ENCODE measurements at regions not wholly inside any gene's neighbourhood (a gene's known extent, or its start where the extent isn't known, plus 50 kb on each side); places are given as distances from the start of the nearest gene placed in this dataset.

GRCh38 chr11:127247261-127247851 is 246.8 kb upstream of the KIRREL3 start:
- DNase-seq (ENCODE audit: low spot score) (no peak), ATAC-seq (peak; percentile 61)
- H3K4me3 Mint-ChIP-seq, result no peak overlapping the region
- peaks cover 30% of the 10 kb centered on the region for H3K4me1 Mint-ChIP-seq
- H3K27ac Mint-ChIP-seq, result no peak overlapping the region
- H3K36me3 Mint-ChIP-seq, result no peaks in the 10 kb centered on the region
- TF ChIP-seq JUN (CRISPR knock-in tag; IDR thresholded peaks at IDR 0.05), result no peak
- no peak for TF ChIP-seq AFF4 (CRISPR knock-in tag; IDR thresholded peaks at IDR 0.05; ENCODE audit: borderline replicate concordance)
- no peak for TF ChIP-seq MAX (CRISPR knock-in tag; IDR thresholded peaks at IDR 0.05)
- TF ChIP-seq PREB (CRISPR knock-in tag; IDR thresholded peaks at IDR 0.05; ENCODE audit: borderline replicate concordance), result no peak
- no peak for TF ChIP-seq E2F5 (CRISPR knock-in tag; IDR thresholded peaks at IDR 0.05)
- TF ChIP-seq PRDM15 (CRISPR knock-in tag; IDR thresholded peaks at IDR 0.05), result no peak
- no peak for TF ChIP-seq FOXP1 (CRISPR knock-in tag; IDR thresholded peaks at IDR 0.05; ENCODE audit: borderline replicate concordance)
- TF ChIP-seq FOXP4 (CRISPR knock-in tag; IDR thresholded peaks at IDR 0.05), result no peak
- TF ChIP-seq E2F1 (CRISPR knock-in tag; IDR thresholded peaks at IDR 0.05), result no peak
- TF ChIP-seq ELF4 (CRISPR knock-in tag; IDR thresholded peaks at IDR 0.05; ENCODE audit: low read depth), result no peak
- no peak for TF ChIP-seq IRF2 (CRISPR knock-in tag; IDR thresholded peaks at IDR 0.05; ENCODE audit: borderline replicate concordance, low read depth)
- no peak for TF ChIP-seq ATF3 (CRISPR knock-in tag; conservative IDR thresholded peaks at IDR 0.05)
- TF ChIP-seq HMGXB4 (CRISPR knock-in tag; IDR thresholded peaks at IDR 0.05), result no peak
- TF ChIP-seq NR3C1 (CRISPR knock-in tag; conservative IDR thresholded peaks at IDR 0.05; ENCODE audit: low read depth), result no peak
- no peak for TF ChIP-seq CTCF (IDR thresholded peaks at IDR 0.05)
- TF ChIP-seq NFE2L1 (CRISPR knock-in tag; IDR thresholded peaks at IDR 0.05), result no peak
- no peak for TF ChIP-seq ZBTB21 (CRISPR knock-in tag; IDR thresholded peaks at IDR 0.05; ENCODE audit: borderline replicate concordance)
- H3K27me3 Mint-ChIP-seq (ENCODE audit: low read depth), result peaks cover 4% of the 10 kb centered on the region; the same call in 1 of the 2 replicates
- ChIA-PET POLR2A (no interaction called here), CTCF (no interaction called here)
- H3K9me3 Mint-ChIP-seq, result no peaks in the 10 kb centered on the region

All from WTC11 (cell line).